Astrocyte (in vitro differentiated cells and primary cell): ENCODE measurements at regions not wholly inside any gene's neighbourhood (a gene's known extent, or its start where the extent isn't known, plus 50 kb on each side); places are given as distances from the start of the nearest gene placed in this dataset.

Experiments used
- CTCF ChIP-seq: IDR thresholded peaks from 2 replicates; pipeline ENCODE4 v1.5.1; 2011; ENCODE audit warnings: low read depth, mild to moderate bottlenecking, inconsistent platforms, low read length, moderate library complexity; ENCODE audit not compliant: insufficient read depth
- EZH2 ChIP-seq: IDR thresholded peaks from 2 replicates; pipeline ENCODE4 v1.6.1; 2012; ENCODE audit warnings: mild to moderate bottlenecking, low read length, inconsistent platforms; ENCODE audit not compliant: insufficient read depth

GRCh38 chr4:35459045-35459444, 785.3 kb downstream of the ARAP2 start:
- TF ChIP-seq CTCF (no peak), EZH2 (no peak)
